HG02759 (cell line): ENCODE measurements at regions not wholly inside any gene's neighbourhood (a gene's known extent, or its start where the extent isn't known, plus 50 kb on each side); places are given as distances from the start of the nearest gene placed in this dataset.

Experiments
- ATAC-seq: cut with Tn5 transposase; IDR thresholded peaks from one replicate; pipeline ENCODE4 v1.9.1; 2021; ENCODE audit warnings: mild to moderate bottlenecking, moderate library complexity; ENCODE audit not compliant: unreplicated experiment

DNA sequence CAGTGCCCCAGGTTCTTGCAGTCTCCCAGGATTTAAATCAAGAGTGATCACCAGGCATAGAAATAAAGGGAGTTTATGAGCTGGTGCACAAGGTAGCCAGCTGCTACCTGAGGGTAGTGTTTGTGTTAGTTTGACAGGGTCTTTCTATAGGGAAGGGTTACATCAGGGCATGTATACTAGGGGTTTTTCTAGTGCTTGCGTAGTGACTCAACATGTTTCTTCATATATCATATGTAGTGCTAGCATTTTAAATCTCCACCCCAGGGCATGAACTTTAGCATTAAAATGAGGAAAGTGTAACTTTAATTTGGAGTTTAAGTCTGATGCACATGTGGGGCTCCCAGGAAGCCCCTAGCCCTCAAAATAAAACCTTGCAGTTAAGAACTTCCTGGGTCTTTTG lies 86.5 kb upstream of the TNR start:
- ATAC-seq = no peak

DNA sequence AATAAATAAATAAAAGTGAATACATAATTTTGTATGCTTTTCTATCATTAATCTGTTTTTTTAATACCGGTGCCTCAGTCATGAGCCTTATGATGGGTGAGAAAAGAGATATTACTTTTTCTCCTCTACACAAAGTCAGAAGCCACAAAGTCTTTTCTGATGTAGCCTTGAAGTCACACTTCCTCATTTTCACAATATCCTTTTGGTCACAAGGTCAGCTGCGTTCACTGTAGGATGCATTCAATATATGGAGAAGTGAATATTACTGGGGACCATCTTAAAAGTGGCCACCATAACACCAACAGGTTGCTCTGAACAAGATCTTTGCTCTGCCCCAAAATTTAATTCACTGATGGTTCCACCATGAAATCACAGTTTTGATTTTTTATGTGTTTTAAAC lies 83.3 kb upstream of the TNR start:
- no peak for ATAC-seq

DNA sequence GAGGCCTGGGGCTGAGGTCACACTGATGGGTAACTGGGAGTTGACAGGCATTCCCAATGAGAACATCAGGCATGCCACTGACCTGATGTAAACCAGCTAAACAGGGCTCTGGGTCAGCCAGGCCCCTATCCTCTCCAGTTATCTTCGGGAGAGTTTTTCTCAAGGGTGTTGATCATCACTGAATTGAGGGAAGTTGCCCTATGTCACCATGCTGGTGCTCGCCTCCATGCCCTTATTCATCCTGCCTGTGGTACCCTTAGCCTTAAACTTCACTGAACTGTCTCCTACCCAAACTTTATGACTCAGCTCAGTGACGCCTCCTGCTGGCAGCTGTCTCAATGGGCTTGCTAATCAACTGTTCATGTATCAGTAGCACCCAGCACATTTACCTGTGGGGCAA lies 80.7 kb upstream of the TNR start:
- no peak for ATAC-seq

DNA sequence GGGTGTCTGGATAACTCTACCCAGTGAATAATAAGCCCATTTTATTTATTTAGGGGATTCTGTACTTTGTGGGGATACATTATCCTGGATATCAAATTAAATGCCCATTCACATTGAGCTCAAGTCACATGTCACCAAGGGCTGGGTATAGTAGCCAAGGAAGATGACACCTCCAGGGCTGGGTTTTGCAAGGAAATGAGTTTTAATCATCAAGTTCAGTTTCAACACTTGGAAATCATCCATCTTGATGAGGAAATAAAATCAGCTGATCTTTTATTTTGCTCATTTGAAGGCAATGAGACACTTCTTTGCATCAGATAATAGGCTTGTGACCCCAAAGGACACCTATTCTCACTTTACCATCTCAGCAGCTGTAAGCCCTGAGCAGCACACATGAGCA lies 80.0 kb upstream of the TNR start:
- no peak for ATAC-seq

DNA sequence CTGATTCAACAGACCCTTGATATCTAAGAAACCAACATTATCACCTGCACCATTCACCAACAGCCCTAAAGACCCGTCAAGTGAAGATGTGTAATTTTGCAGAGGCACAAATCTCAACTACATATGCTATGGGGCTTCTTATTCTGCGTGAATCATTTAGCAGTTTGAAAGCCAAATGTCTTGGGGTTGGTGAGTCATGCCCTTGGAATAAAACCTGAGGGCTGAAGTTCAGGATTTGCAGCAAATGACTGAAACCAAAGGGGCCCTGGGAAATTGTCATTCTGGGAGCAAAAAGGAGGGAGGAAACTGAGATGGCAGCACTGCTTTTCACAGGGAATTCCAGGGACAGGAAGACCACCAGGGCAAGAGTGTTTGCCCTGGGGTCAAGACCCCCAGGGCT lies 79.2 kb upstream of the TNR start:
- no peak for ATAC-seq

DNA sequence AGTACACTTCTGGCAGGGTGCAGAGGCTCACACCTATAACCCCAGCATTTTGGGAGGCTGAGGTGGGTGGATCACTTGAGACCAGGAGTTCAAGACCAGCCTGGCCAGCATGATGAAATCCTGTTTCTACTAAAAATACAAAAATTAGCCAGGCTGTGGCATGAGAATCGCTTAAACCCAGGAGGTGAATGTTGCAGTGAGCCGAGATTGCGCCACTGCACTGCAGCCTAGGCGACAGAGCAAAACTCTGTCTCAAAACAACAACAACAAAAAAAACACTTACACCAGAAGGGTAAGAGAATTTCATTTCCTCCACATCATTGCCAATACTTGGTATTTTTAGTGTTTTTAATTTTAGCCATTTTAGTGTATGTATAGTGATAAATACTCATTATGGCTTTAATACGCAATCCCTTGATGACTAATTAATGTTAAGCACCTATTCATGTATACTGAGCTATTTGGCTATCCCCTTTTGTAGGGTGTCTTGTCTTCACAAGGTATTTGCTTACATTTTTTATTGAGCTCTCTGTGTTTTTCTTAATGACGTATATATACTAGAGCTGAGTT lies 77.1 kb upstream of the TNR start:
- ATAC-seq = no peak

DNA sequence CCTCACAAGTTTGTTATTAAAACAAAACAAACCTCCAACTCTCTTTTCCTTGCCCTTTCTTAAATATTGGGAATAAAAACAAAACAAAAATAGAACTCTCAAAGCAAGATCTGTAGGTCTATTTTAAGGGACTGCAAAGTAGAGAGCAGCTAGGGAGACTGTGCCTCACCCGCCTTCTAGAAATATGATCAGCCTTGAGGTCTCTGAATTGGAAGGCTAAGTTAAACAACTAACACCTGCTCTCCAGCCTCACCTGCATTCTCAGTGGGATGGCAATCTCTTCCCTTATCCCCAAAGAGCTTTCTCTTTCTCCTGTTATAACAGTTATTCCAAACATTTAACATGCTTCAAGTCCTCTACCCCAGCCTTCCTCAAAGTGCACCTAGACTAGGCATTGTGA lies 75.5 kb upstream of the TNR start:
- no peak for ATAC-seq

DNA sequence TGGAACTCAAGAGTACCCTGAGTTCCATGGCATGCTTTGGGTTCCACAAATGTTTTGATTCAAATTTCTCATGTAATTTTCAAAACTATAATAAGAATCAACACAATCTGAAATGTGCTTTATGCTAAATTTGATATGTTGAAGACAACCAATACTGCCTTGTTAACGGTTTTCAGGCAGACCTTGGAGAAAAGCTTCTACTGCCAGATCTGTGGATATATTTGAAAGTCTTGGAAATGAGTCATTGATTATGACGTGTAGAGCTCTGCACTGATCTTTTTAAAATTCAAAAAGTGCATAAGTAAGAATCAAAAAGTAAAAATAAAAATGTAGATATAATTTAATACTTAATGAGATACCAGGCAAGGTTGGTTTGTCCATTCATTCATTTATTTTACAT lies 74.0 kb upstream of the TNR start:
- ATAC-seq = no peak

DNA sequence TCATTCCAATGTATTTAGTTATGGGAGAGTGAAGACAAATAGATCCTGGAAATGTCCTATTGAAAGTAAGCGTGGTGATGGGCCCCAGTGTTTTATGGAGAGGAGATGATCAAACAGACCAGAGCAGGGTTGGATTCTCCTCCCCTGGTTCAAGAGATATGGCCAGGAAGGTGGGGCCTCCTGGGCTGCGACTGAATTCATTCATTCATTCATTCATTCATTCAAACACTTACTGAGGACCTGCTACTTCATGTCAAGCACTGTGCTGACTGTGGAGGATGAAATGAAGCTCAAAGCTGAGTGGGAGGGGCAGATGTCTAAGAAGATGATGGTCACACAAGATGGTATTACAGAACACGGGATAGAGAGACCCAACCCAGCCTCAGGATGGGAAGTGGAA lies 71.5 kb upstream of the TNR start:
- ATAC-seq = no peak

DNA sequence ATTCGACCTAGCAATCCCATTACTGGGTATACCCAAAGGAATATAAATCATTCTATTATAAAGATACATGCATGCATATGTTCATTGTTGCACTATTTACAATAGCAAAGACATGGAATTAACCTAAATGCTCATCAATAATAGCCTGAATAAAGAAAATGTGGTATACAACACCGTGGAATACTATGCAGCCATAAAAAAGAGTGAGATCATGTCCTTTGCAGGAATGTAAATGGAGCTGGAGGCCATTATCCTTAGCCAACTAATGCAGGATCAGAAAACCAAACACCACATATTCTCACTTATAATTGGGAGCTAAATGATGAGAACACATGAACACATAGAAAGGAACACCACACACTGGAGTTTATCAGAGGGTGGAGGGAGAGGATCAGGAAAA lies 69.5 kb upstream of the TNR start:
- no peak for ATAC-seq

DNA sequence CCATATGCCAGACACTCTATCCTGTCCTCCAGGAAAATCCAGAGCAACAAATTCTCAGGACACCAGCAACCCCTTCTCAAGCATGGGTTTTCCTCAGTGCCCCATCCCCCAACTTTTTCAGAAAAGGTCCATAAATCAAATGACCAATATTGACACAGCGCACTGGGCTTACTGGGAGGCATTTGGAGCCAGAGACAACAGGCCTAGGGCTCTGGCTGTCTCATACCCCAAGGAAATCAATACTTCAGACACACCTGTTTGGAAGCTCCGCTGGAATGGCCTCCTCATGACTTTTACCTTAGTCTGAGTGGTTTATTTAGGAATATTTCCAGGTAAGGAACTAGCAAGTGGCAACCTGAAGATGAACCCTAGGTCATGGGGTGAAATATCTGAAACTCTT lies 66.9 kb upstream of the TNR start:
- ATAC-seq = no peak

DNA sequence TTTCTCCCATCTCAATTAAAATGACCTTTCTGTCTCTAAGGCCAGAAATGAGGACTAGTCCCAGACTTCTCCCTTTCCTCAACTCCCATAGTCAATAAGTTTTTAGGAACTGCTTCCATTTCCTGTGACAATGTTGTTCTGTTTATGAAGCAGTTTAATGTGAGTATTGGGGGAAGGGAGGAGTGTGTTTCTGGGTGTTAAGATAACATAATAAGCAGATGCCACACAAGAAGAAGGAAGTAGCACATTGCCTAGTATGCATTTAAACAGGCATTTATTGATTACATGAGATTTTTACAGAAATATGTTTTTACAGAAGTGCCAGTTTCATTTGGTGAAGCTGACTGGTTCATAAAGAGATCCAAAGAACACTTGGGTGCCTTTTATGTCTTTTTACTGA lies 65.6 kb upstream of the TNR start:
- ATAC-seq = no peak

DNA sequence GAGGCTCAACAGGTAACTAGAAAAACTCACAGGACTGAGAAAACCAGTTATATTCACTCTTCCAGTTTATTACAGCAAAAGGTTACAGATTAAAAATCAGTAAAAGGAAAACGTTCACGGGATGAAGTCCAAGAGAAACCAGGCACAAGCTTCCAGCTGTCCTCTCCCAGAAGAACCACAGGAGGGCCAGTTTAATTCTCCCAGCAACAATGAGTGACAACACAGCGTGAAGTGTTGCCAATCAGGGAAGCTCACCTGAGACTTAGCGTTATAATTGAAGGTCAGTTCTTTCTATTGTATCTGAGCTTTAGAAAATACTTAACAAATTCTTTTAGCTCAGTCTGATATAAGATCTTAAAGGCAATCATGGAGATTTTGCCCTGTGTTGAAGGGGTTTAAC lies 65.2 kb upstream of the TNR start:
- ATAC-seq = no peak

DNA sequence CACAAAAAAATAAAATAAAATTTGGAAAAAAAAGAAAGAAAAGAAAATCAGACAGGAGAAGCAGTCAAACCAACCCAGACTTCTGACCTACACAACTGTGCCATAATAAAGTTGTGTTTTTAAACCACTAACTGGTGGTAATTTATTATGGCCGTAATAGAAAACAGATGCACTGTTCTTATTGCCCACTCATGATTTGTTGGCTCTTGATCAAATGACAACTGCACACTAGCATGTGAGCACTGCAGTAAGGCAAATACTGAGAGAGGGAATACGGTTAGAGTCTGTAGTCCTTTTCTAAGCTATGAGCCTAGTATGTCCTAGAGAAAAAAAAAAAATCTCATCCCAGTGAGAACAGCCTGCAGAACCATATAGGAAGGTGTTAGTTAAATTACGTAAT lies 61.2 kb upstream of the TNR start:
- no peak for ATAC-seq

DNA sequence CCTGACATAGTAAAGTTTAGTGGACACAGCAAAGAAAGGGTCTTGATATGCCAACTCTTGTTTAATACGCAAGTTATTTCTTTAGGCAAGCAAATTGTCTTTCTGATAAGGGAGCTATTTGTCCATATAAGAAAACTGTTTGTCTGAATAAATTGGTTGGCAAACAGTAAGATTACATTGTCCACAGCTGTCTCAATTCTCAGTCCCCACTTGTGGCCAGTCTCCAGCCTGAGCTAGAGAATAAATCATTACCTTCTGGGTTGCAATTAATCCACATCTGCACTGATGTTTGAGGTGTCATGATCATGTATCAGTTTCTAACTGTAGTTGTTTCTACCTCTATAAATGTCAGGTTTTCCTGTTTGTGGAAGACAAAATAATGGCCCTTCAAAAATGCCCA lies 60.0 kb upstream of the TNR start:
- no peak for ATAC-seq

DNA sequence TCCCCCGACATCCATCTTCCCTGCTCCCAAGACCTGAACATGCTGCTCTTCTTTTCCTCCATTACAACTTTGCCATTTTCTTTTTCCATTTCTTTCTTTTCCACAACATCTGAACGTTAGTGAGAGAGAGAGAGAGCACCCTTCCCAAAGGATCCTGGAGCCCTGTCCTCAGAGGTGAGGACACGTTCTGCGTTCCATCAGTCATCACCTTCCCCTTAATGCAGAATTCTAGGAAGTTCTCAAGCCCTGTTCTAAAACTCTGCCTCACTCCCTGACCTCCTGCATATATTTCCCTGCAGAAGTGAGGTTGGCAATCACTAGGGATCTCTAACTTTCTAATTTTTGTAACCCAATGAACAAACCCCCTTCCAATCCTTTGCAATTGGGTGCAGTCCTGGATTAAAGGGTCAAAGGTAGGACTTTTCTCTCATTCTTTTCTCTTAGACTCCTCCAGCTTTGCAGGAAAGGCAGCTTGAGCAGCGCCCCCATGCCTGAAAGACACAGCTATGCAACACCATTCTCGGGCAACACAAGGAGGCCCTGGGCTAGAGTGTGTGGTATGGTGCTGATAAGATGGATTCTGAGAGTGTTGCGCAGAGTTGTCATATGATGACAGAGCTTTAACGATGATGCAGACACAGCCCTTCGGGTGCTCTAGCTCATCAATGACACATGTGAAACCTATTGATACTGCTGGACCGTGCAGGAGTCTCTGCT lies 59.2 kb upstream of the TNR start:
- no peak for ATAC-seq

DNA sequence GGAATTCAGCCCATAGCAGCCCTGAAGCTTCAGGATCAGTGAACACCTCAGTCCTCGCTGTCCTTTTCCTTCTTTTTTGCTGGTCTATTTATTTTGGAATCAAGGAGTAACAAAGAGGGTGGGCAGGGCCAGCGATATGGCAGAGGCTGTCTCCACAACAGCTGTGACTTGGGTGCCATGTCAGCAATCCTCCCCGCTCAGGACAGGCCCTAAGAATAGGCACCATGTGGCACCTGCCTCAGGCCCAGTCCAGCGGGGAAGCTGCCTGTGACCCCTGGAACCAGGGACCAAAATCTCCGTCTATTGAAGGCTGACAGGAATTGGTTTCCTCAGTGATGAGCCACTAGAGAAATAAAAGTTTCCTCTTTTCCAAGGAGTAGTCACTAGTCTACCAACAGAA lies 58.6 kb upstream of the TNR start:
- no peak for ATAC-seq

DNA sequence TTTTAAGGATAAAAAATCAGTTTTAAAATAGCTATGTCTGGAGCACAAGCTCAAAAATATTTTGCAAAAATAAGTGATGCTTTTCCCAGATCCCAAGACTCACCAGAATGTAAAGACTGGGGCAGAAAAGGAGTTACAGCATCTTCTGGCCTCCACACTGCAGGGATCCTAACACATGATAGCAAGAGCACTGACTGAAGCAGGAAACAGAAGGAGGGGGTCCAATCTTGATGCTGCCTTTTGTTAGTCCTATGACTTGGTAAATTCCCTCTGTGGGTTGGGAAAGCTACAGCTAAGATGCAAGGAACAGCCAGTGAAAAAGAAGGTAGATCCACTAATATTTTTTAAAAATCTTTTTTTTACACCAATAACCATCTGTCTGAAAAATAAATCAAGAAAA lies 54.2 kb upstream of the TNR start:
- no peak for ATAC-seq

DNA sequence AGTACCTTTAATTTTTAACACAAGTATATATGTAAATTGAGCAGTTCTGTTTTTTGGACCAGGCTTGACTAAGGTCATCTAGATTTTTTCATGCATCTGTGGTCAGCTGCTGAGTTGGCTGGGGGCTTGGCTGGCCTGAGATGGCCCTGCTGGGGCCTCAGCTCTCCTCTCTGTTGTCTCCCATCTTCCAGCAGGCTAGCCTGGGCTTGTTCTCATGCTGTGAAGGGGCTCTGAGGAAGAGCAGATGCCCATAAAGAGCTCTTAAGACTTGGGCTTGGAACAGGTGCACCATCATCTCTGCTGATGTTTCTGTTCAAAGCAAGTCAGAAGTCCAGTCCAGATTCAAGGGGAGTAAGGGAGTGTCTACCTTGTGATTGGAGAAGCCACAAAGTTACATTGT lies 51.2 kb upstream of the TNR start:
- ATAC-seq = no peak

DNA sequence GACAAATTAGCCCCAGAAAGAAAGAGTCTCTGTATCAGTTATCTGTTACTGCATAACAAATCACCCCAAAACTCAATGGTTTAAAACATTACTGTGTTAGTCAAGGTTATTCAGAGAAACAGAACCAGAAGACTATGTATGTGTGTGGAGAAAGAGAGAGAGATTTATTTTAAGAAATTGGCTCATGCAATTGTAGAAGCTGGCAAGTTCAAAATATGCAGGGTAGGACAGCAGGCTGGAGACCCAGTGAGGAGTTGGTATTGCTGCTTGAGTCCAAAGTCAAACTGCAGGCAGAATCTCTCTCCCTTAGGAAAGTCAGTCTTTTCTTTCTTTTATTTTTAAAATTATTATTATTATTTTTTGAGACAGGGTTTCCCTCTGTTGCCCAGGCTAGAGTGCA lies 50.2 kb upstream of the TNR start:
- no peak for ATAC-seq
